BE2C (cell line): ENCODE measurements at regions not wholly inside any gene's neighbourhood (a gene's known extent, or its start where the extent isn't known, plus 50 kb on each side); places are given as distances from the start of the nearest gene placed in this dataset.

Experiments
- DNase-seq: peaks from one replicate; pipeline ENCODE4 v3.0.0-alpha.2; 2020
- H3K27me3 ChIP-seq: fragments of 250-450 bp; sonication (Bioruptor Pico); 2 replicates; pipeline ENCODE4 v1.5.1; 2020; ENCODE audit warnings: mild to moderate bottlenecking
- H3K36me3 ChIP-seq: fragments of 250-450 bp; sonication (Bioruptor Pico); 2 replicates; pipeline ENCODE4 v1.5.1; 2020; ENCODE audit warnings: mild to moderate bottlenecking
- H3K4me1 ChIP-seq: fragments of 250-450 bp; sonication (Bioruptor Pico); 2 replicates; pipeline ENCODE4 v1.5.1; 2020
- H3K4me3 ChIP-seq: 2 replicates; pipeline ENCODE4 v1.5.1; 2011; ENCODE audit warnings: low read depth, low read length
- H3K9me3 ChIP-seq: fragments of 250-450 bp; sonication (Bioruptor Pico); 2 replicates; pipeline ENCODE4 v1.5.1; 2020
- CTCF ChIP-seq: IDR thresholded peaks from 2 replicates; pipeline ENCODE4 v1.5.1; 2012; ENCODE audit warnings: mild to moderate bottlenecking, low read depth, low read length

- Histone ChIP-seq H3K9me3 (no peaks in the 10 kb centered on the region), H3K4me3 (no peak overlapping the region), H3K27me3 (no peaks in the 10 kb centered on the region), H3K36me3 (no peaks in the 10 kb centered on the region), H3K4me1 (no peaks in the 10 kb centered on the region)
- DNase-seq, result no peak
- TF ChIP-seq CTCF, result no peak
Observed at GRCh38 chr10:125548356-125548755, 134.6 kb downstream of the TEX36 start.

GRCh38 chr10:125547010-125547650, 135.8 kb downstream of the TEX36 start:
- no peak for TF ChIP-seq CTCF
- no peak for DNase-seq
- no peaks in the 10 kb centered on the region for H3K36me3 ChIP-seq
- H3K4me3 ChIP-seq, result no peak overlapping the region
- H3K4me1 ChIP-seq, result no peaks in the 10 kb centered on the region
- no peaks in the 10 kb centered on the region for H3K27me3 ChIP-seq
- no peaks in the 10 kb centered on the region for H3K9me3 ChIP-seq

DNA sequence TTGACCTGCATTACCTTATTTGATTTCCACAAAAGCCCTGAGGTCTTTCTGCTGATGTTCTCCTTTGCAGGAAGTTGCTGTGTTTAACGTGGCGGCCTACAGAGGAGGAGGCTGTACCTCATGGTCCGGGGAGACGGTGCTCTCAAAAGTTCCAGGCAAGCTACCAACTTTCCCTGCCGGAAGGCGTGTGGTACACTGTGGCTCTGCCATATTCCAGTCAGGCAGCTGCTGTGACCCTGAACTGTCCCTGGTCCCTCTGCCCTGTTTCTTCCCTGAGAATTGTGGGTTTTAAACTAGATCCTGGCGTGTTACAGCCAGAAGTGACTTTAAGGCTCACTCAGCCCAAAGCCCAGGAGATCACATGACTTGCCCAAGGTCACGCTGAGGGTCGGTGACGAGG, 139.2 kb downstream of the TEX36 start:
- Histone ChIP-seq H3K9me3 (no peaks in the 10 kb centered on the region; the same call in 1 of the 2 replicates), H3K4me1 (no peaks in the 10 kb centered on the region), H3K36me3 (no peaks in the 10 kb centered on the region), H3K27me3 (no peaks in the 10 kb centered on the region), H3K4me3 (no peak overlapping the region)
- no peak for DNase-seq
- no peak for TF ChIP-seq CTCF

- Histone ChIP-seq H3K27me3 (no peaks in the 10 kb centered on the region), H3K4me3 (no peak overlapping the region), H3K36me3 (no peaks in the 10 kb centered on the region), H3K9me3 (no peaks in the 10 kb centered on the region; the same call in 1 of the 2 replicates), H3K4me1 (no peaks in the 10 kb centered on the region)
- DNase-seq, result no peak
- TF ChIP-seq CTCF, result no peak
Observed at GRCh38 chr10:125538947-125539731, 143.8 kb downstream of the TEX36 start.

- H3K36me3 ChIP-seq, result no peaks in the 10 kb centered on the region
- no peaks in the 10 kb centered on the region; the same call in 1 of the 2 replicates for H3K9me3 ChIP-seq
- DNase-seq, result no peak
- TF ChIP-seq CTCF, result no peak
- H3K4me3 ChIP-seq, result no peak overlapping the region
- no peaks in the 10 kb centered on the region; the same call in 1 of the 2 replicates for H3K27me3 ChIP-seq
- no peaks in the 10 kb centered on the region for H3K4me1 ChIP-seq
Observed at GRCh38 chr10:125536236-125536635, 146.7 kb downstream of the TEX36 start.

DNA sequence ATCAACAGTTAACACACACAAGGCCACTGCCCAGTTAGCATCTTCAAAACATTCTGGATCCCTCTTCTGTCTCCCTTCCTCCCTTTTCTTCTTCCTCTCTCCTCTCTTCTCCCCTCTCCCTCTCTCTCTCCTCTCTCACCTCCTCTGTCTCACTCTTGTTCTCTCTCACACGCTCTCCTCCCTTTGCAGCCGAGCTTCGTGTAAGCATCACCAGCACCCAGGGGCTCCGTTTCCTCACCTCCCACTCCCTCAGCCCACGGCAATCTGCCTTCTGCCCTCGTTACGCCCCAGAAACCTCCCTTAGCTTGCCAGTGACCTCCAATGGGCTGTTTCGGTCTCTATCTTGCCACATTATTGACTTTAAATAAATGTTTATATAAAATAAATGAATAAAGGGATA, 147.4 kb downstream of the TEX36 start:
- no peaks in the 10 kb centered on the region for H3K4me1 ChIP-seq
- H3K27me3 ChIP-seq, result no peaks in the 10 kb centered on the region; the same call in 1 of the 2 replicates
- no peak for DNase-seq
- no peaks in the 10 kb centered on the region; the same call in 1 of the 2 replicates for H3K9me3 ChIP-seq
- TF ChIP-seq CTCF, result no peak
- no peak overlapping the region for H3K4me3 ChIP-seq
- H3K36me3 ChIP-seq, result no peaks in the 10 kb centered on the region
